ENCODE measurements at regions not wholly inside any gene's neighbourhood (a gene's known extent, or its start where the extent isn't known, plus 50 kb on each side); places are given as distances from the start of the nearest gene placed in this dataset.

DNA sequence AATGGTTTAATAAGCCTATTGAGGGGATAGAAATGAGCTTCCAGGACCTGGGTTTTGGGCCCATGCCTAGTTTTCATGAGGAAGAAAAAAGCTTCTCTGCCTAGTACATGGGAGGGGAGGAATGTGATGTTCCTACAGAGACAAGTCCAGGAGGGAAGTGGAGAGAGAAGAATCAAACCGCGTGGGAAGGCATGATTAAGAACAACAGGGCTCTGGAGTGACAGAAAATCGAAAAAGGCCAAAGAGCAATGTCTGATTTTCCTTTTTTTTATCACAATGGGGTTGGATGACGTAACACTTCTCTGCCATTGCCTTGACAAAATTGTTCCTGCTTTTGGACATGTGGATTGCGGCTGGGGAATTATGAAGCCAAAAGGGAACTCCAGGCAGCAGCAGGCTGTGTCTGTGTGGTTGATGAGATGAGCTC is 258.6 kb downstream of the CXCL12 start:
- TF ChIP-seq CTCF (IDR thresholded peaks at IDR 0.05) (no peak), POLR2A (IDR thresholded peaks at IDR 0.05) (no peak), POLR2AphosphoS5 (IDR thresholded peaks at IDR 0.05) (no peak)

Measured in transverse colon (tissue), 4 donors.